ENCODE measurements at regions not wholly inside any gene's neighbourhood (a gene's known extent, or its start where the extent isn't known, plus 50 kb on each side); places are given as distances from the start of the nearest gene placed in this dataset.

DNA sequence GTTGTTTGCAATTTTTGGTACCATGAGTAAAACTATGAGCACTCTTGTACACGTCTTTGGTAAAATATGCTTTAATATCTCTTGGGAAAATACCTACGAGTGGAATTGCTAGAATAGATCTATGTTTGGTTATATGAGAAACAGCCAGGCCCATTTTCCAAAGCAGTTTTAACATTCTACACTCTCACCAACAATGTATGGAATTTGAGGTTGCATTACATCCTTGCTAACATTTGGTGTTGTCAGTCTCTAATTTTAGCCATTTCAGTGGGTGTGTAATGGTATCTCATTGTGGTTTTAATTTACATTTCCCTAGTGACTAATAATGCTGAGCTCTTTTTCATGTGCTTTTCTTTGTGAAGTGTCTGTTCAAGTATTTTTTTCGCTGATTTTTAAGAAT is 118.9 kb upstream of the TCF4 start:
- H3K36me3 ChIP-seq, result no peaks in the 10 kb centered on the region
- DNase-seq (ENCODE audit: low spot score), result no peak
- no peaks in the 10 kb centered on the region for H3K9me3 ChIP-seq
- H3K27ac ChIP-seq, result no peak overlapping the region
- H3K4me1 ChIP-seq (replicated peaks), result no peaks in the 10 kb centered on the region
- H3K27me3 ChIP-seq (replicated peaks; ENCODE audit: insufficient read depth), result no peaks in the 10 kb centered on the region
- TF ChIP-seq, protein P1, sequence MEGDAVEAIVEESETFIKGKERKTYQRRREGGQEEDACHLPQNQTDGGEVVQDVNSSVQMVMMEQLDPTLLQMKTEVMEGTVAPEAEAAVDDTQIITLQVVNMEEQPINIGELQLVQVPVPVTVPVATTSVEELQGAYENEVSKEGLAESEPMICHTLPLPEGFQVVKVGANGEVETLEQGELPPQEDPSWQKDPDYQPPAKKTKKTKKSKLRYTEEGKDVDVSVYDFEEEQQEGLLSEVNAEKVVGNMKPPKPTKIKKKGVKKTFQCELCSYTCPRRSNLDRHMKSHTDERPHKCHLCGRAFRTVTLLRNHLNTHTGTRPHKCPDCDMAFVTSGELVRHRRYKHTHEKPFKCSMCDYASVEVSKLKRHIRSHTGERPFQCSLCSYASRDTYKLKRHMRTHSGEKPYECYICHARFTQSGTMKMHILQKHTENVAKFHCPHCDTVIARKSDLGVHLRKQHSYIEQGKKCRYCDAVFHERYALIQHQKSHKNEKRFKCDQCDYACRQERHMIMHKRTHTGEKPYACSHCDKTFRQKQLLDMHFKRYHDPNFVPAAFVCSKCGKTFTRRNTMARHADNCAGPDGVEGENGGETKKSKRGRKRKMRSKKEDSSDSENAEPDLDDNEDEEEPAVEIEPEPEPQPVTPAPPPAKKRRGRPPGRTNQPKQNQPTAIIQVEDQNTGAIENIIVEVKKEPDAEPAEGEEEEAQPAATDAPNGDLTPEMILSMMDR (IDR thresholded peaks at IDR 0.05), result no peak
- TF ChIP-seq POLR2AphosphoS5 (IDR thresholded peaks at IDR 0.05), result no peak
- TF ChIP-seq POLR2A (IDR thresholded peaks at IDR 0.05), result no peak
- WGBS, result 88% methylated on average over 3 of the region's 3 CpGs
- H3K4me3 ChIP-seq, result no peak overlapping the region
- intact Hi-C loops (cut with DNase I), result no loop called here

GRCh38 chr18:55699233-55699765 is 111.3 kb upstream of the TCF4 start:
- no peaks in the 10 kb centered on the region for H3K36me3 ChIP-seq
- H3K4me1 ChIP-seq (replicated peaks), result no peaks in the 10 kb centered on the region
- no peak for DNase-seq (ENCODE audit: low spot score)
- no peak for TF ChIP-seq POLR2AphosphoS5 (IDR thresholded peaks at IDR 0.05)
- no peak overlapping the region for H3K4me3 ChIP-seq
- 42% methylated on average over 5 of the region's 5 CpGs for WGBS
- intact Hi-C loops (cut with DNase I), result no loop called here
- no peak overlapping the region for H3K27ac ChIP-seq
- no peaks in the 10 kb centered on the region for H3K27me3 ChIP-seq (replicated peaks; ENCODE audit: insufficient read depth)
- no peaks in the 10 kb centered on the region for H3K9me3 ChIP-seq

DNA sequence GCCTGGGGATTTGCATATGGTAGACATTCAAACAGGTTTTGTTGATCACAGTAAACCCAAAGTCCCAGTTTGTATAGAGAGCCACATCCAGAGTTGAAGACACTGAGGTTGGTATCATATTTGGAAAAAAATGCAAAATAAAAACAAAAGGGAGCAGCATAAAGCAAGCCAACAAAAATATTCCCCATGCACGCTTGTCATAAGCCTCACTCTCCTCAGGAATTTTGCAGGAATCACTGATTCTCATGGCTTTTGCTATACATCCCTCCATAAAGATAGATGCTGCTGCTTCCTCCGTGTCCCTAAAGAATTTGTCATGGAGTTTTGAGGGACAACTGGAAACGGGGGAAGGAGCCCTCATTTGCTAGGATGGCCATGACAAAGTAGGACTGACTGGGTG is 108.8 kb upstream of the TCF4 start:
- DNase-seq (ENCODE audit: low spot score), result no peak
- H3K36me3 ChIP-seq, result no peaks in the 10 kb centered on the region
- H3K27me3 ChIP-seq (replicated peaks; ENCODE audit: insufficient read depth), result no peaks in the 10 kb centered on the region
- no peak overlapping the region for H3K4me3 ChIP-seq
- intact Hi-C loops (cut with DNase I), result no loop called here
- 87% methylated on average over 3 of the region's 3 CpGs for WGBS
- TF ChIP-seq, protein P1 (IDR thresholded peaks at IDR 0.05), result no peak
- TF ChIP-seq POLR2A (IDR thresholded peaks at IDR 0.05) (no peak), POLR2AphosphoS5 (IDR thresholded peaks at IDR 0.05) (no peak)
- no peak overlapping the region for H3K27ac ChIP-seq
- no peaks in the 10 kb centered on the region for H3K9me3 ChIP-seq
- H3K4me1 ChIP-seq (replicated peaks), result no peaks in the 10 kb centered on the region

GRCh38 chr18:55695091-55695490 is 107.1 kb upstream of the TCF4 start:
- H3K9me3 ChIP-seq, result no peaks in the 10 kb centered on the region
- H3K36me3 ChIP-seq, result no peaks in the 10 kb centered on the region
- no peak overlapping the region for H3K4me3 ChIP-seq
- DNase-seq (ENCODE audit: low spot score), result no peak
- no peak overlapping the region for H3K27ac ChIP-seq
- TF ChIP-seq POLR2AphosphoS5 (IDR thresholded peaks at IDR 0.05) (no peak), POLR2A (IDR thresholded peaks at IDR 0.05) (no peak)
- TF ChIP-seq, protein P1 (IDR thresholded peaks at IDR 0.05), result no peak
- intact Hi-C loops (cut with DNase I), result no loop called here
- H3K4me1 ChIP-seq (replicated peaks), result no peaks in the 10 kb centered on the region
- no peaks in the 10 kb centered on the region for H3K27me3 ChIP-seq (replicated peaks; ENCODE audit: insufficient read depth)

- intact Hi-C loops (cut with DNase I), result no loop called here
- 85% methylated on average over 1 of the region's 1 CpG for WGBS
- no peak for TF ChIP-seq POLR2A (IDR thresholded peaks at IDR 0.05)
- TF ChIP-seq, protein P1 (IDR thresholded peaks at IDR 0.05), result no peak
- no peak for TF ChIP-seq POLR2AphosphoS5 (IDR thresholded peaks at IDR 0.05)
- Histone ChIP-seq H3K27me3 (replicated peaks; ENCODE audit: insufficient read depth) (no peaks in the 10 kb centered on the region), H3K36me3 (no peaks in the 10 kb centered on the region), H3K4me1 (replicated peaks) (no peaks in the 10 kb centered on the region), H3K9me3 (no peaks in the 10 kb centered on the region), H3K27ac (no peak overlapping the region), H3K4me3 (no peak overlapping the region)
- no peak for DNase-seq (ENCODE audit: low spot score)
Observed at GRCh38 chr18:55694291-55694690, 106.3 kb upstream of the TCF4 start.

Measured in prostate gland (tissue), 2 donors.